Neural progenitor cell (in vitro differentiated cells): ENCODE measurements at regions not wholly inside any gene's neighbourhood (a gene's known extent, or its start where the extent isn't known, plus 50 kb on each side); places are given as distances from the start of the nearest gene placed in this dataset.

Experiments used
- CTCF ChIP-seq: fragments of 200-600 bp; sonication (generic); IDR thresholded peaks from 2 replicates; pipeline ENCODE4 v1.5.1; 2017; ENCODE audit warnings: antibody characterized with exemption, mild to moderate bottlenecking
- EZH2 ChIP-seq: fragments of 200-600 bp; sonication (generic); IDR thresholded peaks from 2 replicates; pipeline ENCODE4 v1.6.1; 2017; ENCODE audit warnings: antibody characterized with exemption, mild to moderate bottlenecking, moderate library complexity

DNA sequence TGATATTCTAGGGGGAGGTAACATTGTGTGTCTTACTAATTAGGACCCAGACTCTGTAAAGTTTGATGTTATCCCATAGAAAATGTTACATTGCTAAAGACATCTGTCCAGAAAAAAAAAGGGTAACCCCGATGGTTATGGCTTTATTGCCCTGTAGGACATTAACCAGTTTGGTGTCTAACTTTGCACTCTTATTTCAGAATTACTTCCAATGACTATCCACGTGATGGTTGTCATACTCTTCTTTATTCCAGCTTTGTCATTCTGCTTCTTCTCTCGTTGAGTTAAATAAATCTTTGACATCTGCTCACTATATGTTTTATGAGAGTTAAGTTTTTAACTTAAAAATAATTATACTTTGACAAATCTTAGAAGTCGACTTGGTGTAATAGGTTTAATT is 180.4 kb upstream of the ANKRD55 start:
- TF ChIP-seq CTCF (no peak), EZH2 (no peak)
